SW480 (cell line): ENCODE measurements at regions not wholly inside any gene's neighbourhood (a gene's known extent, or its start where the extent isn't known, plus 50 kb on each side); places are given as distances from the start of the nearest gene placed in this dataset.
"Not testable (repeated sequence)": the region's sequence is repeated elsewhere in the genome, so short reads cannot be mapped to it uniquely, and the experiment has no call there.

ENCODE experiments used
- DNase-seq: peaks from one replicate; pipeline ENCODE4 v3.0.0-alpha.2; 2016; ENCODE audit warnings: low spot score

- DNase-seq = no peak
These were observed 355.4 kb upstream of the ZFHX3 start for GRCh38 chr16:73403291-73403690.

GRCh38 chr16:73400951-73401350 is 353.0 kb upstream of the ZFHX3 start:
- DNase-seq = no peak

- no peak for DNase-seq
These were observed 352.1 kb upstream of the ZFHX3 start for GRCh38 chr16:73399997-73400396.

- DNase-seq = no peak
These were observed 351.6 kb upstream of the ZFHX3 start for GRCh38 chr16:73399486-73399885.

- DNase-seq = not testable (repeated sequence)
These were observed 350.7 kb upstream of the ZFHX3 start for GRCh38 chr16:73398604-73399003.

- DNase-seq = no peak
These were observed 348.6 kb upstream of the ZFHX3 start for GRCh38 chr16:73396556-73396955.

GRCh38 chr16:73390936-73391335 is 343.0 kb upstream of the ZFHX3 start:
- DNase-seq = no peak

- no peak for DNase-seq
These were observed 342.6 kb upstream of the ZFHX3 start for GRCh38 chr16:73390491-73390890.

GRCh38 chr16:73389085-73389484 is 341.2 kb upstream of the ZFHX3 start:
- no peak for DNase-seq

GRCh38 chr16:73387979-73388378 is 340.1 kb upstream of the ZFHX3 start:
- no peak for DNase-seq

GRCh38 chr16:73385696-73386095 is 337.8 kb upstream of the ZFHX3 start:
- no peak for DNase-seq

- no peak for DNase-seq
These were observed 336.7 kb upstream of the ZFHX3 start for GRCh38 chr16:73384506-73385089.

- no peak for DNase-seq
These were observed 336.0 kb upstream of the ZFHX3 start for GRCh38 chr16:73383988-73384365.

GRCh38 chr16:73383195-73383987 is 335.5 kb upstream of the ZFHX3 start:
- no peak for DNase-seq

GRCh38 chr16:73378471-73378870 is 330.5 kb upstream of the ZFHX3 start:
- DNase-seq = no peak

GRCh38 chr16:73371584-73372319 is 323.8 kb upstream of the ZFHX3 start:
- no peak for DNase-seq

- DNase-seq = no peak
These were observed 321.9 kb upstream of the ZFHX3 start for GRCh38 chr16:73369851-73370250.

GRCh38 chr16:73368715-73369114 is 320.8 kb upstream of the ZFHX3 start:
- DNase-seq = no peak

- DNase-seq = no peak
These were observed 317.2 kb upstream of the ZFHX3 start for GRCh38 chr16:73365016-73365551.

- DNase-seq = no peak
These were observed 316.5 kb upstream of the ZFHX3 start for GRCh38 chr16:73364413-73364812.

- no peak for DNase-seq
These were observed 313.1 kb upstream of the ZFHX3 start for GRCh38 chr16:73361061-73361460.

- no peak for DNase-seq
These were observed 308.6 kb upstream of the ZFHX3 start for GRCh38 chr16:73356401-73357079.
